GM18517 (cell line): ENCODE measurements at regions not wholly inside any gene's neighbourhood (a gene's known extent, or its start where the extent isn't known, plus 50 kb on each side); places are given as distances from the start of the nearest gene placed in this dataset.

Experiments
- ATAC-seq: cut with Tn5 transposase; IDR thresholded peaks from one replicate; pipeline ENCODE4 v1.9.1; 2021; ENCODE audit warnings: mild to moderate bottlenecking, moderate library complexity; ENCODE audit not compliant: unreplicated experiment

DNA sequence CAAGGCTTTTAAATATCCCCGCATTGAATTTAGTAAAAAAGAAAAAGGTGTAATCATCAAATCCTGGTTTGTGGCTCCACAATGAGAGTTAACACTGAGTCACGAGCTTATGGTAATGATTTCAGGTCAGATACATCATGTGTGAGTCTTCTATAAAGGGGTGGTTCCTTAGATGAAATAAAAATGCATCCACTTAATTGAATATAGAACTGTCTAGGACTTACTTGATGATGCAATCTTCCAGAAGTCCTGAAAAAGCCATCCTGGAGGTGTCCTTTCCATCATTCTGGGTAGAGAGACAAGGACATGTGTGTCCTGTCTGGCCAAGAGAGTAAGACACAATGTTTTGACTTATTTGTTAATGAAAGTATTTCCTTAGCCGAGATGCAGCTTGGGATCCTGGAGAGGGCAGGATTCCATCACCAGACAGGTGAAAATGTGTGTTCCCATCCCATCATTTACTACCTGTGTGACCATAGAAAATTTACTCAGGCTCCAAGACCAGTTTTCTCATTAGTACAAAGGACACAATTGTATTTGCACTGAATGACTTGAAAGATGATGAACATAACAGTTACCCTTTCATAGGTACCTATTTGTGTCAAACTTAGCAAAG lies 1539.8 kb upstream of the PIK3C3 start:
- no peak for ATAC-seq

DNA sequence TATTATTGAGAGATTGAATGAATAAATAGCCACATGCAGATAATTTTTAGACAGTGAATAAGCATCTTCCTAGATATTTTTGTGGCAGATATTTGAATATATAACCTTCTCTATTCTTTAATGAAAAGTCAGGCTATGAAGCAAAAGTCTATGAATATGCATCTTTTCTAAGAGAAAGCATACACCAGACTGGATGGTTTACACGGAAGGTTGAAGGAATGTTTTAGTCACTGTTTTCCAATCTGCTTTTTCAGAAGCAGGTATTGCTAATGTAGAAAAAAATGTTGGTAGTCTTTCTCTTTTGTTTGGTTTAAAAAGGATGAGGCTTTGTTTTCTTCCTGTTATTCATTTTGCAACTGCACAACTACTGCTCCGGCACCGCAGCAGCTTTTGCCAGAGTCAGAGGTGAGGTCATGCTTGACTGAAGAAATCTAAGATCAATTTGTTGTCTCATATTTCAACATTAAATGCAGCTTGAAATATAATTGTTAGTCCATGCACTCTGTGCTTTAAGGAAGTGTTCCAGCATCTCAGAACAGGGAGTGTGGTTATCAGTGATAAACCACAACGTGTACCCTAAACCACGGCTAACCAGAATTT lies 1540.8 kb upstream of the PIK3C3 start:
- no peak for ATAC-seq

DNA sequence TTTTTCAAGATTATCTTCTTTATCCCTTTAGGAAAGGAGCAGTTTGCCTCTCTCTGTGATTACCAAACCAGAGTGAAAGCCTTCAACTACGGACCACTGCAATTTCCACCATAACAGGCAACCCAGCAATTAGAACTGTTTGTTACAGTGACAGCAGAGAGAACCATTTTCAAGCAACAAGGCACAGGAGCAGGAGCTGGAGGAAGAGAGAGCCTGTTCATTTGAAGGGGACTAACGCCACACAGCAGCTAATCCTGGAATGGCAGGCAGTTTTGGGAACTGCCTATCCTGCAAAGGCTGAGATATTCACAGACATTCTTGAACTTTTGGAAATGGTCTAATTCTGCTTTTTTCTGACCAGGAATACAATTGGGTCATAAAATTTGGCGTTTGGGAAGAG lies 1541.9 kb upstream of the PIK3C3 start:
- ATAC-seq = no peak

DNA sequence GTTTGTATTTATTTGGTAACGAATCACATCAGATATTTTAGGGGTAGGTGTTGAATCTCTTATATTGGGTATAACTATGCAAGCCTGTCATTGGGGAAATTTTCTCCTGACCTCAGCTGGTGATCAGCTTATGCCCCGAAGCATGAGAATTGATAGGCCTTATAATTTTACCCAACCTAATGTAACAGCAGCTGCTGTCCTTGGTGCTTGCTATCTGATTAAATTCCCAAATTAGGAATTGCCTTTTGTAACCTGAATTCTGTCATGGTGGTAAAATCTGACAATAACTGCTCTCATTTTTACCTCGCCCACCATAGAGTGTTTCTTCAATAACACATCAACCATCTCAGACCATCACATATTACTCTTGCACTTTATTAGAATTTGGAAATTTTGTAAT lies 1542.6 kb upstream of the PIK3C3 start:
- ATAC-seq = no peak

DNA sequence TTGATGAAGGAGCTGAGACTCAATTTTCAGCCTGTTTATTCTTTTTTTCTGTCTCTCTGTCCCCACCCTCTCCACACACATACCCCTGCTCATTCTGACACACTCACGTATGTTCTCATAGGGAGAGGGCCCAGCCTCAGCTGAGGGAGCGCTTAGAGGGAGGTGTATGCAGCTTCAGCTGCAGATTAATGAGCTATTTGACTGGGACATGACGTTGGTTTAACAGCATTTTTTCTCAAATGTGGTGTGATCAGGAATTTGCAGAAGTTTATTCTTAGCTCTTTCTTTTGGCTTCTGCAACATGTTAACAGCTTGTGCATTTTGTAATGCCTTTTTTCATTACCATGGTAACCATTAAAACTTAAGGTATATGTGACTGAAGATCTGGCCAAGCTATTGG lies 1547.1 kb upstream of the PIK3C3 start:
- no peak for ATAC-seq

DNA sequence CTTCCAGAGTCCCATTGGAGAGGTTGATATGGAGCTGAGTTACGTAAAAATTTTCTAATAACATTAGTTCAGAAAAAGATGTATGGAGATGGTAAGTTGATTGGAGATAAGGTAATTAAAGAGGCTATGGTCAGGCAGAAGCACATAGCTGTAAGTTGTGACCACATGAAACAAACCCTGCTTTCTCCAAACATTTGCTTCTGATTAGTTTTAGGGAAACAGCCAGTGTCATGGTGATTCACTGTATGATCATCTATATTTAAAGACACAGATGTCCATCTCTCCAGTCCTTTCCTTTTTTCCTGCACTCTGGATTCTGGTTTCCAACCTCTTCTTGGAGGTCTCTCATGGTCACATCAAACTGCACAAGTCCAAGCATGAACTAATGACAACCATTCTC lies 1550.8 kb upstream of the PIK3C3 start:
- ATAC-seq = no peak

DNA sequence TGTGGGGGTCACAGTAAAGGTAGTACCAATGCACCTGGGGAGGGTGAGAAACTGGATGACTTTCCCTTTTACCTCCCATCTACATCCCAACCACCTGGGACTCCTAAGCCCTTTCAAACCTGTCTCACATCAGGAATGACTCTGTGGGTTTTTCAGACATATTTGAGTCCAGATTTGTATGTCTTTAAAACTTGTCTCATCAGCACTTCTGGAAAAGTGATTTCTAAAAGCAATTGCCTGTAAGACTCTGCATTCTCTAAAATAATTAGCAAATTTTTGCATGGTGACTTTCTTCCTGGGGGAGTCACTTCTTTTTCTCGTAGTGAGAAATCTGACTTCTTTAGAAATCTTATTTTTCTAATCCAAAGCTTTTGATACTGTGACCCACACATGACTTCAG lies 1553.0 kb upstream of the PIK3C3 start:
- no peak for ATAC-seq

DNA sequence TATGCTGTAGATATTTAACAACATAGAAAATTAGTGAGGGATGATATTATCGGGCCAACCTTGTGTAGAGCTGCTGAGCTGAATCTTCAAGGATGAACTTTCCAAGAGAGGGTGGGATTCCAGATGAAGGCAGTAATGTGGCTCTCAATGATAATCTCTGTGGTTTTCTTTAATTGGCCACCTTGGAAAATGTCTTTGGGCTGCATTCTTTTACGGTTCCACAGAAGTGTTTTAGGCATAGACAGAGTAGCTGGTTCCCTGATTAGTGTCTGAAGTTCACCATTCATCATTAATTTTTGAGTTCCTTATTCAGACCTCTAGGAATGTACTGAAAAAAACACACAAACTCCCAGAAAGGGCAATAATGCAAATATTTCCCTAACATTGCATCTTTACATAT lies 1566.9 kb upstream of the PIK3C3 start:
- no peak for ATAC-seq

DNA sequence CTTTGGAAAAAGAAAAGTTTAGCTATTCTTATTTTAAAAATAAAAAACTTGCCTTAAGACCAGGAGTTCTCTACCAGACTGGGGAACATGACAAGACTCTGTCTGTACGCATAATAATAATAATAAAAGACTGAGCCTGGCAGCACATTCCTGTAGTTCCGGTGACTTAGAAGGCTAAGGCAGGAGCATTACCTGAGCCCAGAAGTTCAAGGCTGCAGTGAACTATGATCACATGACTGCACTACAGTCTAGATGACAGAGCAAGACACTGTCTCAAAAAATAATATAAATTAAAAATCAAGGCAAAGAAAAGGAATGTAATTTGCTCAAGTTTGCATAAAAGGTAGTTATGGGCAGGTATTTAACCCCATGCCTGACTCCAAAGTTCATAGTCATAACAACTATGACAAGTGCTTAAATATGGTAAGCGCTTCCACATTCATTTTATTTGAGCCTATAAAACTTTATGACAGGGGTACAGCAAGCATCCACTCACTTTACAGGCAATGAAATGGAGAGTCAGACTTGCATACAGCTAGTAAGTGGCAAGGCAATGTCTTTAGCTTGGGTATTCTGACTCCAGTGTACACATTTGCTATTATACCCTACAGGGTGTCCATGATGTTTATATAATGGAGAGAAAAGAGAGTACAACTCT lies 1567.8 kb upstream of the PIK3C3 start:
- ATAC-seq = no peak

DNA sequence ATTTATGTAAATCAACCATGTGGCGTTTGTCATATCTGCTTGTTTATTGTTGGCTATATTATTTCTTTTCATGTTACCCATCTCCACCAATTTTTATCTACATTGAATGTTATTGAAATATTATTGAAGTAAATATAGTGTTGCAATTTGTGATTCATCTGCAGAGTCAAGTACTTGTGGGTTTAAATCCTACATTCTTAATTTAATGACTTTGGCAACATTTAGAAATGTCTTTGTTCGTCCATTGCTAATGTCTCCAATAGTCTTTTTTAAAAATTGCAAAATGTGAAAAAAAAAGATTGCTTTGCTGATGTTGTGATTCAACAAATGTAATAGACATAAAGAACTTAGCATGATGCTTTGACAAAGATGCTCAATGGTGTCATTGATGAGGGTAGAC lies 1572.8 kb upstream of the PIK3C3 start:
- no peak for ATAC-seq

DNA sequence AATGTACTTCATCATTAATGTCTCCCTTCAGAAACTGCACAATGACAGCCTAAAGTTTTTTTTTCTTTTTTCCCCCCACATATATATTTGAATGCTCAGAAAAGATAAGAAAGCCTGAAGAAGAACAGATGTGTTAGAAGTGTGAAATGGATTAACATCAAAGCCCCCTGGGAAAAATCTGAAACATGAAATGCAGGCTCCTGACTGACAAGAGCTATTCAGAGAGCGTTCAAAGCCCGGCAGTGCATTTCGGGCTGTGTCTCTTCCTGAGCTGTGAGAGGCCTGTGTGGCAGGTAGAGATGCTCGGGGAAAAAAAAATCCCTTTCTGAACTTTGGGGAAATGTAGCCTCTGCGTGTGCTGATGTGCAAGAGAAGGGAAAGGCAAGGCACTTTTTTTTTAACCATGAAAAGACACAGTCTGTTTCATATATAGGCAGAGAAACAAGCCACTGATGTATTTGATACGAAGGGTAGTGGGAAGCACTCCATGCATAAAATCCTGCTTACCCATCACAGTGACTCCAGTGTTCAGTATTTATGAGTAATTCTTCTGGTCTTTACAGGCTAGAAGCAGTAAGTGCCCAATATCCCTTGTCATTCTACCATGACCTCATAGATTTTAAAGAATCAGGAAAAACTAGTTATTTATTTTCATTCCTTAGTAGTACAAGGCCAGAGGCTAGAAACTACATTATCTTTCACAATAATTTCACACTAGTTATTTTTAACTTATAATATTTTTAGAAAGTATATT lies 1574.2 kb upstream of the PIK3C3 start:
- no peak for ATAC-seq

DNA sequence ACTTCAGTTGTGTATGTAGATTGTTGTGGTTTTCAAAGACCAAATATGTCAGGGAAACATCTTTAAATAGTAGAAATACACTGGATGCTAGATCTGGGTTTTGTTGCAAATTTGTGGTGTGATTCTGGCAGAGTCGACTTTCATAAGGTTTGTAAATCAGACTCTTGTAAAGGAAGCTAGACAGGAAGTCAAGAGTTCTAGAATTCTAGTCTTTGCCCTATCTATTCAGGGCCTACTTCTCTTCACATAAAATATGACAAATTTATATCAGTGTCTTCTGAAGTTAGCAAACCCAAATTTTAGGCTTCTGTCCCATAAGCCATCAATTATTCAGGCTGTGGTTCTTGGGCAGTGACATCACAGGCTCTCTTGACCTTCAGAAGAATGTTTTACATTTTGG lies 1579.2 kb upstream of the PIK3C3 start:
- ATAC-seq = no peak

DNA sequence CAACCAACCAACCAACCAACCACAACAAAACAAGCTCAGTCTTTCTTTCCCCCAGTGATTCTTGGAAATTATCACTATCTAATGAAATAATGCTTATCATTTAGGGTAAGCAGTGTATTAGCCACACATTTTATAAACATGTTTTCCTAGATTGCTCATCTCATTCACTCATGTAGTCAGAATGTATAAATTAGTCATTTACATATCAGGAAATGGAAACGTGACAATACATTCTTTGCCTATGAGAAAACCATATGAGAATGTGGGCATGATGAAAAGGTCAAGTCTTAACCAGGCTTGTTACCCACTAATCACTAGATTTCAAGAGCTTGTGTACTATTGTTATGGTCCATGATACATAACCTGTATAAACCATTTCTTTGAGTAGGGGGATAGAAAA lies 1583.4 kb upstream of the PIK3C3 start:
- no peak for ATAC-seq

DNA sequence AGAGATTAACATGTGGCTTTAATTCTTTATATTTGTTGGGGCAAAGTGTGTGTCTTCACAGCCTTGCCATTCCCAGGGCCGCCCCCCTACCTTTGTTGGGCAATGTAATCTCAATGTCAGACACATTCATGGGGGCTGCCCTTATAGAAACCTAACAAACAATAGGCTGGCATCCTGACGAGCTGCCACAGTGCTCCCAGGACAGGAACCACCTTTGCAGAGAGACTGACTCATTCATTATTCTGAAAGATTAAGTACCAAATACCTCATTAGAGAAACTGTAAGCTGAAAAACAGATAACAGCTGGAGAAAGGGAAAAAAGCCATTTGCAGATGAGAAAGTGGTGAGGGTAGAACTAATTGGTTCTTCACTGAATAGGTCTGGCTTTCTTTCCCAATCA lies 1587.5 kb upstream of the PIK3C3 start:
- ATAC-seq = no peak

DNA sequence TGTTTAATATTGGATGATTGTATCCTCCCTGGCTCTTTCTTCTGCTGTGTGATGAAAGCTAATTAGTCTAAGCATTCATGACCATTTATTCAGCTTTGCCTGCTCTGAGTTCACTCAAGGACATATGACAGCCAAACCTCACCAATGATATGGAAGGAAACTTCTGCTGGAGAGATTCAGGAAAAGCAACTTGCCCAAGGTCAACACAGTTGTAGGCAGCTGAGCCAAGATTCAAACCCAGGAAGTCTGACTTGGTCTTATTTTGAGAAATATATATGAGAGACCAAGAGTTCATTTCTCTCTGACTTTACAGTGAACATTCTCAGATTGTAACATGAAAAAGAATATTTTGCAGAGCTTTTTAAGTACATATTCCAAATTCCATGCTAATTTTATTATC lies 1588.5 kb upstream of the PIK3C3 start:
- ATAC-seq = no peak

DNA sequence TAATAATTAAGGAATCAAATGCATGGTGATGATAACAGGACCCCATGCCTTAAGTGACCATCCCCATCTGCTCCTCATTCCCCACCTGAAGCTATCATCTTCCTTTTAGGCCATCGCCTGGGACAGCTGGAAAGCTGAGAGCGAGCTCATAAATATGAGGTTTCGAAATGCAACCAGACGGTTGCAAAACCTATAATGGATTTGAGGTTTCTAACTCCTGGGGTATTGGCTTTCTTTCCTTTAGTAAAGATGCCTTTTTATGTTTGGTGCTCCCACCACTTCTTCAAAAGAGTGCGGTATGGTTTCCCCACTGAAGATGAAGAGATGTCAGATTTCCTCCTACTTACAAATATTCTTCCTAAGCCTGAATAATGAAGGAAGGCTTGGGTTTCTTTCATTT lies 1589.5 kb upstream of the PIK3C3 start:
- ATAC-seq = no peak

DNA sequence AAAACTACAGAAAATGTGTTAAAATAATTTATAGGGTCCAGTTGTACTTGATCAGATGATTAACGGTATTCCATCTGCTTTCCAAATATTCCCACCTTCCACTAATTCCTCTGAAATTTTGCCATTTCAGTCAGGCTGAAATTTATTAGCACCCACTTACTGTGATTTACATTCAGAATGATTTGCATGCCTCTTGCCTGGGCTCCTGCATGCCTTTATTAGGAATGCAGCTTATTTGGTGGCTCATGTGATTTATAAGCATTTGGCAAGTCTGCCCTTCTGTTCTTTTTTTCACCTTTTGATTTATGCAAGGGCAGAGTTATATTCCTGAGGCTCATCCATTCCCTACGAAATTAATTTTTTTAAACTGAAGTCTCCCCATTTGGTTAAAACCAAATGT lies 1594.5 kb upstream of the PIK3C3 start:
- ATAC-seq = no peak

DNA sequence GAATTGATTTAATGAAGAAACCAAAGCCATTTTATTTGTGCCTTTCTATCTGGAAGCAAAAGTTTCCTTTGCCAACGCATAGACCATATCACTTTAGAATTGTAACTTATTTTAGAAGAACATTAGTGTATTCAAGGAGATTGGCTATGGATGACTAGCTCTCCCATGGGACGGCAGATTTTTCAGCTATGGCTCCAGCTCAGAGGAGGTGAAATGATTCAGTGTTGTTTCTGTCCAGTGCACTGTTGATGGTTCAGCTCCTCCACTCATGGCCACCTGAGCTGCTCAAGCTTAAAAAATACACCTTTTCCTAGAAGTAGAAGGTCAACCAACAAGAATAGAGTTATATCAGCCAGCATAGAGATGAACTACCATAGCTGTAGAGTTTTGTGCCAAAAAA lies 1597.5 kb upstream of the PIK3C3 start:
- ATAC-seq = no peak

DNA sequence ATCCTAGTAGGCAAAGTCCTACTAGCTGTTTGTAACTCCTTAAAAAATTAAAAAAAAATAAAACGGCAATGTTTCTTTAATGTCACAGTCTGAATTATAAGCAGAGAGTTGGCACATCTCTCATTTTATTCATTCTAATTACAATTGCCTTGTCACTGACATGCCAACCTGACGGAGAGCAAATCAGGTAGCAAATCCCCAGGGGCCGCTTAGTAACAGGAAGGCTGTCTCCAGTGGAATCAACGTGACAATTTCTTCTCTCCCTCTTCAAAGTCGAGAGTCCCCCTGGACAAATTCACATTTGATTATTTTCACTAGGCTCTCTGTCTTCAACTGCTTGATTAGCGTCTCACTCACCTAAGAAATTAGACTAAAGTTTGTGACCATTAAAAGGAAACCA lies 1598.9 kb upstream of the PIK3C3 start:
- no peak for ATAC-seq

DNA sequence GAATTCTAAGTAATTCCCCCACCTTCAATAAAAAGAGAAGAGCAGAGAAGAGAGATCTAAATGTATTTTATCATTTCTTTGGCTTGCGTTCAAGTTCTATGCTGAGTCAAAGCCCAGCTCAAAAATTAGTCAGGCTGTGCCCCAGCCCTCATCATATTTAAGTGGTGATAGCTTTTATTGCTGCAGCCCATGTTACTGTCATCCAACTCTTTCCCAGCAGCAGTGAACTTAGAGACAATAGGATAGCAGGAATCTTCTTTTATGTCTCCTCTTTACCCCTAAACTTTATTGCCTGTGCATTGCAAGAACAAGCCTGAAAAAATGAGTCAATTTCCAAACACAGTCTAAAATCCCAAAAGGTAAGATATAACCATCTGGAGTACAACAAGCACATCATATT lies 1599.3 kb upstream of the PIK3C3 start:
- ATAC-seq = no peak

DNA sequence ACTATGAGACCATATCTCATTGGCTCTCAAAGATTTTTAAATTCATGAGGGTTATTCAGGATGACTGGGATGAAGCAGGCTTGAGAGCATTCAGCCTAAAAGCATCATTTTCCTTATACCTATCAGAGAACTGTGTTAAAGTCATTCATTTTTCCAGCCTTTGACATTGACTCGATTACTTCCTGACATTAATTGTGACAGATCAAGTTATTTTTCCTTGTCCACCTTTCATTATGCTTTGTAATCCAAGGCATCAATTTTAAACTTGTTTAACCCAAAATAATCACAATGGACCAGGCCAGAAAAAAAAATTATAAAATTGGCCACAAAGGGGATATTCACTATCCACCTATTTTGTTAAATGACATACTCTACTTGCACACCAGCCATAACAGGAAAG lies 1606.8 kb upstream of the PIK3C3 start:
- ATAC-seq = no peak

DNA sequence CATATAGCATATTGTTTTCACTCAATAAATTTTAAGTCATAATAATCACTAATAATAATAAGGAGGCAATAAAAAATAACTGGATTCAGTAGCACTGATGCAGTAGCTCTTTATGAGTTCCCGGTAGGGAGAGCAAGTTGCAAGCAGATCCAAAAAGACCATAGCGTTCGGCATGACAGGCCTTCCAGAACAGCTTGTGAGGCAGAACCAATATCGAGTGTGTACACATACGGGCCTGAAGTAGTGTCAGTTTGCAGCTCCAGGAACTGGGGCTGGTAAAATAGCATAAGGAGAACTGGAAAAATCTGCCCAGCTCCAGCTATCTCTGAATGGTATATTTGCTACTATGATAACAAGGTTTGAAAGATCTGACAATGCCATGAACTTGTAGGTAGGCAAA lies 1607.8 kb upstream of the PIK3C3 start:
- no peak for ATAC-seq
